NOMO-1 (cell line): ENCODE measurements at regions not wholly inside any gene's neighbourhood (a gene's known extent, or its start where the extent isn't known, plus 50 kb on each side); places are given as distances from the start of the nearest gene placed in this dataset.
A peak's percentile ranks its signal among the peaks of the same experiment; 100 is the strongest.

ENCODE experiments used
- DNase-seq, 2 experiments: peaks; one replicate each; lab custom pipeline; 2025; ENCODE audit not compliant: unreplicated experiment in 2 of 2; lab: John Stamatoyannopoulos, UW

- no peak for DNase-seq
These were observed 50.2 kb downstream of the ZZZ3 start for GRCh38 chr1:77632216-77632615.

DNA sequence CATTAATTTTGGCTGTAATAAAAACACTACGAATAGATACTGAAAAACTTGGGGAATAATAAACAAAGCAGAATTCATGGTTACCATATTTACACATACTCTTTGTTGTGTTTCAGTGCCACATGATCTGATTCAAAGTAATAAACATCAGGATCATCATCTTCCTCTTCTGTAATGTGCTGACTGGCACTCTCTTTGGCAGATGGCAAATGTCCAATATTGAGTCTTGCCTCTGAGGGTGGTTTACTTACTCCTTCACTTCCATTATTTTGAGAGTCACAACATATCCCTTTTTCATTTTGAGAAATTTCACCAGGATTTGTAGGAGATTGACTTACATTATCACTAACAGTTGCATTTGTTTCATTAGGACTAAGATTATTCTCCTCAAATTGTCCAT, 50.7 kb downstream of the ZZZ3 start:
- no peak for DNase-seq

GRCh38 chr1:77631302-77631701, 51.2 kb downstream of the ZZZ3 start:
- DNase-seq = no peak

DNA sequence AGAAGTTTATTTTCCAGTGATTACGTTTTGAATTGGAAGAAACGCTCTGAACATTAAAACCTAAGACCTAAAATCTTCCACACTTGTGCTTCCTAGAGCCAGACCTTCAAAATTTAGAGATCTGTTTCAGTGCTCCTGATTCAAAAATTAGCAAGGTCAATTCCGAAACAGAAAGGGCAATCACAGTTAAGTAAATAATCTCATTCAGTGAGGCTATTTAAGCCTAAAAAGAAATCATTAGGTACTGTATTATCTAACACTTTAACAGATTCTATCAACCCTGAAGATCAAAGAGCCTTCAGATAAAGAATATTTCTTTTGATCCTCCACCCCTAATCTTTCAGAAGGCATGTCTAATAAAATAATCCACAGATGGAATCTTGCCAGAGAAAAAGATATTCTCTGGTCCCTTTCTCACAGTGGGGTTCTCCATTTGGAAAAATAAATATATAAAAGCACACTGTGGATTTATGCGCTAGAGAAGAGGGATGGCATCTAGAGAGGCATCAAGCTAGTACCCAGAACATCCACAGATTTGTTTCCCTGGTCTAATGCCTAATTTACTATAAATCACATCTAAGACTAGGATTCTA, 54.4 kb downstream of the ZZZ3 start:
- DNase-seq = no peak

GRCh38 chr1:77625250-77625649, 57.2 kb downstream of the ZZZ3 start:
- no peak for DNase-seq

GRCh38 chr1:77624102-77624501, 58.4 kb downstream of the ZZZ3 start:
- no peak for DNase-seq

DNA sequence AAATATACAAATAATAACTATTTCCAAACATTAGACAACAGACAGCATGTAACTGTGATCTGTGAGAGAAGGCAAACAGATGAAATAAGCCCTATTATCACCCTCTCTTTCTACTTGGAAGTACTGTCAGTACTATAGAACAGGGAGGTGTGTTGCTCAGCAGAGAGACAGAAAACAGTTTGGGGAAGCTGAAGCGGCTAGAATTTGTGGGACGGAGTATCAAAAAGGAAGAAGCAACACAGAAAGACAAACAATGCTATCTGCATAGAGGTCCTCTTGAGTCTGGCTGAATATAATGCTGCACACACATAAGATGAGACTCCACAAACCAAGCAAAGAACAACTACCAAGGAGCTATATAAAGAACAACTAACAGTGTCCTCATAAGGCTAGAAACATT, 59.4 kb downstream of the ZZZ3 start:
- no peak for DNase-seq

- DNase-seq = peak in 1 of 2 experiments; percentile 5
These were observed 62.2 kb downstream of the ZZZ3 start for GRCh38 chr1:77620273-77620672.

GRCh38 chr1:77614037-77614436, 68.4 kb downstream of the ZZZ3 start:
- no peak for DNase-seq
